ENCODE measurements at regions not wholly inside any gene's neighbourhood (a gene's known extent, or its start where the extent isn't known, plus 50 kb on each side); places are given as distances from the start of the nearest gene placed in this dataset.

DNA sequence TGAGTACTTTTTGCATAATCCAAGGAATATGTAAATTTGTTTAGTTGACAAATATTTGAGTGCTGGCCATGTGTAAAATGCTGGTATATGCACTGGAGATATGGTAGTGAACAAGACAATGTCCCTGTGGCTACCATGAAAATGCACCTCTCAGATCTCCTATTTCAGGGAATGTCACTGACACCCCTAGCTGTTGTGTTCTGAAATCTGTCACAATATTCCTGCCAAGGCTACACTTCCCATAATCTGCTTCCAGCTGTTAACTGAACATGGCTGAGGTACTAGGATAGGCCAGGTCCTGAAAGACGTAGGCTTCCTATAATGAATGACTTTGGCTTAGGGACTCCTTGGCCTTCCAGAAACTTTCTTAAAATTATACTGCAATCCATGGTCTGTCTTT lies 197.8 kb downstream of the ZNF648 start:
- Mint-ChIP-seq H3K4me1 (ENCODE audit: unreplicated experiment) (no peaks in the 10 kb centered on the region), H3K4me3 (ENCODE audit: unreplicated experiment) (no peak overlapping the region), H3K27me3 (ENCODE audit: unreplicated experiment) (no peaks in the 10 kb centered on the region), H3K27ac (ENCODE audit: unreplicated experiment) (no peak overlapping the region), H3K9me3 (ENCODE audit: unreplicated experiment) (peaks cover 16% of the 10 kb centered on the region), H3K36me3 (ENCODE audit: unreplicated experiment) (no peaks in the 10 kb centered on the region)
- DNase-seq (ENCODE audit: extremely low spot score, unreplicated experiment) = no peak
- TF ChIP-seq, protein P1, sequence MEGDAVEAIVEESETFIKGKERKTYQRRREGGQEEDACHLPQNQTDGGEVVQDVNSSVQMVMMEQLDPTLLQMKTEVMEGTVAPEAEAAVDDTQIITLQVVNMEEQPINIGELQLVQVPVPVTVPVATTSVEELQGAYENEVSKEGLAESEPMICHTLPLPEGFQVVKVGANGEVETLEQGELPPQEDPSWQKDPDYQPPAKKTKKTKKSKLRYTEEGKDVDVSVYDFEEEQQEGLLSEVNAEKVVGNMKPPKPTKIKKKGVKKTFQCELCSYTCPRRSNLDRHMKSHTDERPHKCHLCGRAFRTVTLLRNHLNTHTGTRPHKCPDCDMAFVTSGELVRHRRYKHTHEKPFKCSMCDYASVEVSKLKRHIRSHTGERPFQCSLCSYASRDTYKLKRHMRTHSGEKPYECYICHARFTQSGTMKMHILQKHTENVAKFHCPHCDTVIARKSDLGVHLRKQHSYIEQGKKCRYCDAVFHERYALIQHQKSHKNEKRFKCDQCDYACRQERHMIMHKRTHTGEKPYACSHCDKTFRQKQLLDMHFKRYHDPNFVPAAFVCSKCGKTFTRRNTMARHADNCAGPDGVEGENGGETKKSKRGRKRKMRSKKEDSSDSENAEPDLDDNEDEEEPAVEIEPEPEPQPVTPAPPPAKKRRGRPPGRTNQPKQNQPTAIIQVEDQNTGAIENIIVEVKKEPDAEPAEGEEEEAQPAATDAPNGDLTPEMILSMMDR (IDR thresholded peaks at IDR 0.05) = no peak

DNA sequence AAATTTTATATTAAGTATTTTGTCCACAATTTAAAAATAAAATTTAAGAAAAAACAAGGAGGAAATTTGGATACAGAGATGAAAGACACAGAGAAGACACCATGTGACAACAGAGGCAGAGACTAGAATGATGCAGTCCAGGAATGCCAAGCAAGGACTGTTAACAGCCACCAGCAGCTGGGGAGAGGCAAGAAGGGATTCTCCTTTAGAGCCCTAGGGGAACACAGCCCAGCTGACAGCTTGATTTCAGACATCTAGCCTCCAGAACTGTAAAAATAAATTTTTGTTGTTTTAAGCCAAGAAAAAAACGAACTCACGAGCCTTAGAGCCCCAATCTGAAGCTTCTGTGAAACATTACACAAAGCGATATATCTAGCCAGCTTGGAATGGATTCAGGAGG lies 198.5 kb downstream of the ZNF648 start:
- DNase-seq (ENCODE audit: extremely low spot score, unreplicated experiment) = no peak
- H3K36me3 Mint-ChIP-seq (ENCODE audit: unreplicated experiment) = no peaks in the 10 kb centered on the region
- H3K4me3 Mint-ChIP-seq (ENCODE audit: unreplicated experiment) = no peak overlapping the region
- TF ChIP-seq, protein P1 (IDR thresholded peaks at IDR 0.05) = no peak
- no peak overlapping the region for H3K27ac Mint-ChIP-seq (ENCODE audit: unreplicated experiment)
- H3K9me3 Mint-ChIP-seq (ENCODE audit: unreplicated experiment) = peaks cover 16% of the 10 kb centered on the region
- H3K4me1 Mint-ChIP-seq (ENCODE audit: unreplicated experiment) = no peaks in the 10 kb centered on the region
- no peaks in the 10 kb centered on the region for H3K27me3 Mint-ChIP-seq (ENCODE audit: unreplicated experiment)

DNA sequence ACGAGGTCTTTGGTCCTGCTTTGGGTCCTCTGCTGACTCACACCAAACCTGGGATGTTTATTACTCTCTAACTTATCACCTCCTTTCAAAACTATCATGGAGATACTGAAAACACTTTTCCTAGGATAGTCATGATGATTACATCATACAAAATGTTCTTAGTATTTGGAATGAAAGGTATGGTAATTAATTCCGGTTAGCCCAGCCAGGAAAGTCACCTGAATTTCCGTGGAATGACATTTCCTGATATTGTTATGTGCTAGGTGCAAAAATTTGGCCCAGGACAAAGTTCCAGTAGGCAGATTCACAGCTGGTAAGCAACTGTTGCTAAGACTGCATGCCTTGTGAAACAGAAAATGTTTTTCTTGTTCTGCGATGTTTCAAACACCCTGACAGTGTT lies 203.4 kb downstream of the ZNF648 start:
- no peak overlapping the region for H3K27ac Mint-ChIP-seq (ENCODE audit: unreplicated experiment)
- no peaks in the 10 kb centered on the region for H3K36me3 Mint-ChIP-seq (ENCODE audit: unreplicated experiment)
- H3K9me3 Mint-ChIP-seq (ENCODE audit: unreplicated experiment) = peaks cover 22% of the 10 kb centered on the region
- TF ChIP-seq, protein P1 (IDR thresholded peaks at IDR 0.05) = no peak
- no peak overlapping the region for H3K4me3 Mint-ChIP-seq (ENCODE audit: unreplicated experiment)
- H3K4me1 Mint-ChIP-seq (ENCODE audit: unreplicated experiment) = no peaks in the 10 kb centered on the region
- no peaks in the 10 kb centered on the region for H3K27me3 Mint-ChIP-seq (ENCODE audit: unreplicated experiment)
- no peak for DNase-seq (ENCODE audit: extremely low spot score, unreplicated experiment)

Measured in osteocyte (in vitro differentiated cells).